ENCODE measurements at regions not wholly inside any gene's neighbourhood (a gene's known extent, or its start where the extent isn't known, plus 50 kb on each side); places are given as distances from the start of the nearest gene placed in this dataset.
"Not testable (repeated sequence)": the region's sequence is repeated elsewhere in the genome, so short reads cannot be mapped to it uniquely, and the experiment has no call there.

DNA sequence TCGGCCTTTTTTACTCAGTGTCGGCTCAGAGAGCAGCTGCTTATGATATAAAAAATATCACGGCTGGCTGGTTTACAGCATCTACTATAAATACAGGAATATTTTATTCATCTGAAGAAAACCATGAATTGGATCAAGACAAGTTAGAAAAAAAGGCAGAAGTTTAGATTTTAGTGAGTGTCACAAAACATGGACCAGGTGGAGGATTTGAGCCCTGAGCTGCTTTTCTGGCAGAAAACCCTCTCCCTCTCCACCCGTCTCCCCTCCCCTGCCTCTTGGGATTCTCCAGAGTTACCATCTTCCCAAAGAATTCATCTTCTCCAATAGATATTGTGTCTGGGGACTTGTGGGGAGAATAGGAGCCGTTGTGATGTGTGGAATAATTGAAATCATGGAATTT, 142.8 kb upstream of the RAI2 start:
- no peak for DNase-seq (ENCODE audit: low read depth in 2 of 2)

DNA sequence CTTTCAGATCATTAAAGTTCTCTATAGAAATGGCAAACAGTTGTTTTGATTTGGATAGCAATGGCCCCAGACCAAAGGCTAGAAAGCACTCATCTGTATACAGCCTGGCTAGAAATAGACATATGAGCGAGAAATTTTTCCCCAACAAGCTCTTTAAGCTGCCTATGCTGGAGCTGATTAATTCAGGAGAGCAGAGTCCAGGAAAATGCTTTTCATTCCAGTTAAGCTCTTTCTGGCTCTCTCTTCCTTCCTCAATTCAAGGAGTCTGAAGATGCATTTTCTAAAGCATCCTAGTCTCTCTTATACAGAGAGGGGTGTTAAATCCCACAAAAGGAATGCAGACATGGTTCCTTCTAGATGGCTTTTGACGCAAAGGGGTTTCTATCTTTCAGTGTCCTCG, 141.7 kb upstream of the RAI2 start:
- DNase-seq (ENCODE audit: low read depth in 2 of 2): no peak

DNA sequence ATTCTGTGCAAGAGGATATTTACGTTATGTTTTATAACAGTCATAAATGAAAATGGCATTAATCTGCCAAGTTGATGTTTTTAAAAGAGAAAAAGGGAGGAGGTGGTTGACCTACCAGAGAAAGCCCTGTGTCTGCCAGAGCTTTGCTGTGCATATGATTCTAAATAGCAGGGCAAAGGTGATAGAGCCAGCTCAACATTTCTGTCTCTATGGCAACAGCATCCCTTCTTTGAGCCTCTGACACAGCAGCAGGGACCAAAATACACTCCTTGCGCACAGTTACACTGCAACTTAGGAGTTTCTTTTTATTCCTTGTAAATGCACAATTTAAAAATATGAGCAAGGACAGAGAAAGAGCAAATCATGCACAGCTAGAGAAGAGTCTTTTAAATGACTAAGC, 133.3 kb upstream of the RAI2 start:
- no peak for DNase-seq (ENCODE audit: low read depth in 2 of 2)

DNA sequence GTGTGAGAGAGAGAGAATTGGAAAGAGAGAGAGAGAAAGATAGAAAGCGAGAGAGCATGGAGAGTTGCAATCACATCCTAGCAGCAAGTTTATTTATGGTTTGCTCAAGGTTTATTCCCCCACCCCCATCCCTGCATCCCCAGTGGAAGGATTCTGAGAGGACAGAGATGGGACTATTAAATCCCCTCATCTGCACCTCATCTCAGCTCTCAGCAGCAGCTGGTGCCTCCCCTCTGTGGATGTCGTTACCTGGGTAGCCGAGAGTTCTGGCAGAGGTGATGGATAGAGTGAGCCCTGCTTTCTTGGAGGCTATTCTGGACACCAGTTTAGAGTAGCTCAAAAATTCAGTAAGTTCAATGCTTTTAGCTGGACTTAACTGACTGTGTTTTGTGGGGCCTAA, 132.0 kb upstream of the RAI2 start:
- no peak for DNase-seq (ENCODE audit: low read depth in 2 of 2)

DNA sequence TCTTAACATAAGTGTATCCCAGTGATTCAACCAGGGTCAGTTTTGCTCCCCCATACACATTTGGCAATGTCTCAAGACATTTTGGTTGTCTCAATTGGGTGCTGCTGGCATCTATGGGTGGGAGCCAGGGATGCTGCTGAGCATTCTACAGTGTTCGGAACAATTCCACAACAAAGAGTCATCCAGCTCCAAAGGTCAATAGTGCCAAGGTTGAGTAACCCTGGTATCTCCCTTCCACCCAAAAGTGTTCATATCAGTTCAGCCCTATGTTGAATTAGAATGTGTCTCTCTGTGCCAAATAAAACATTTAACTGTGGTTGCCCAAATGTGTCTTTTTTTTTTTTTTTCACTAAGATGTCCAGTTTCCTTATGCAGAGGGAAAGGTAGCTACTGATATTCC, 129.4 kb upstream of the RAI2 start:
- no peak for DNase-seq (ENCODE audit: low read depth in 2 of 2)

DNA sequence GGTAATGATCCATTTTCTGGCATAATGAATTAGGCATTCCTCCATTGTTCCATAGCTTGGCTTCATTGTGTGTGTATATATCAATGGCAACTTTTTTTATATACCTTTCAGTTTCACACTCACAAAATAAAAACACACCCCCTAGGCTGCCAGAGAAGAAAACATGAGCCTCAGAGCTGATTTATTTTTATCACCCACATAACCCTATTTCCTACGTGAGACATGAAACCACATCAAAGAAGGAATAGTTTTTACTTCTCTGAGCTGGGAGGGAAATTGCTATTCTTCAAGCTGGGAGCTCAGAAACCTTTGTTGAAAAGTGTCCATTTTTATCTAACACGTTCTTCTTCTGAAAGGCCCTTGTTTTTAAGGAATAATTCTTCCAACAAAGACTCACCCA, 126.7 kb upstream of the RAI2 start:
- DNase-seq (ENCODE audit: low read depth in 2 of 2): no peak

DNA sequence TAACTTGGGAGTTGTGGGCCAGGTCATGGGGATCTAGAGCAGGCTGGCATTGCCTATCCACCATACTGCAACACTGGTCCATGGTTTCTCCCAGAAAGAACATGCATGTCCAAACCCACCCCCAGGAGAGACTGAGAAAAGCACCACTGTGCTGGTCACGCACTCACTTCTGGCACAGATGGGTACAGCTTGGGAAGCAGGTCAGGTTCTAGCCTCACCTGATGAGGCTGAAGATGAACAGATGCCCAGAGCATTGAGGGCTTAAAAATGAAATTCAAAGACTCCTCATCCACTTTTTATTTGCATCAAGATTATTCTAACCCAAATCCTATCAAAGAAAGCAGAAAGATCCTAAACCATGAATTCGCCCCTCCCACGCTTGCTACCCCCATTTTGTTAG, 125.9 kb upstream of the RAI2 start:
- no peak for DNase-seq (ENCODE audit: low read depth in 2 of 2)

DNA sequence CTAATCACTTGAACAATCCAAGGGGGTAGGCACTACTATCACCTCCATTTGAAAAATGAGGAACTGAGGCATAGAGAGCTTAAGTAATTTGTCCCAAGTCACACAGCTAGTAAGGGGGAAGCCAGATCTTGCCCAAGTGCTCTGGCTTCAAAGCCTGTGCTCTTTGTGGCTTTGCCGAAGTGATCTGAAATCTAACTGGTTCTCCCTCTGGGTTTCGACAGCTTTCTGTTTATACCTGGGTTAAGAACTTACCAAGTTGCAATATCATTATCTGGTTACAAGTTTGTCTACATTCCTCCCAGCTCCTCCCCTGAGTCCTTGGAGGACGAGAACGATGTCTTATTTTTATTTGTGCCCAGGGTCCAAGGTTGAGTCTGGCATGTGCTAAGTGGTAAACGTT, 125.3 kb upstream of the RAI2 start:
- DNase-seq (ENCODE audit: low read depth in 2 of 2): no peak

DNA sequence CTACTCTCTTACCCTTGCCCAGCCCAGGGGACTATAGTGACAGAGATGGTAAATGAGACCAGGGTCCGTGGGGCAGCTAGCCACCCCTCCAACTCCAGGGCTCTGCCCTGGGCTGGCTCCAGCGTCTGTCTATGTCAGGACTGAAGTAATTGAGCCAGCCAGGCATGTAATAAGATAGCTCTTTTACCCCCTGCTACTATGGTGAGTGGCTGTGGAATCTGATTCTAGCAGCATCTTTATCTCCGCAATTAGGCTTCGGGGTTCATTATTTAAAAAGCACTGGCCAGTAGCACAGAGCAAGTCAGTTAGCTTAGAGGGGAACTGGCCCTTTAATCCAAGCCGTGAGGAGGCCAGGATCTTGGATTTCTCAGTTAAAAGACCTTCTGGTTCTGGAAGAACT, 123.3 kb upstream of the RAI2 start:
- DNase-seq (ENCODE audit: low read depth in 2 of 2): no peak

DNA sequence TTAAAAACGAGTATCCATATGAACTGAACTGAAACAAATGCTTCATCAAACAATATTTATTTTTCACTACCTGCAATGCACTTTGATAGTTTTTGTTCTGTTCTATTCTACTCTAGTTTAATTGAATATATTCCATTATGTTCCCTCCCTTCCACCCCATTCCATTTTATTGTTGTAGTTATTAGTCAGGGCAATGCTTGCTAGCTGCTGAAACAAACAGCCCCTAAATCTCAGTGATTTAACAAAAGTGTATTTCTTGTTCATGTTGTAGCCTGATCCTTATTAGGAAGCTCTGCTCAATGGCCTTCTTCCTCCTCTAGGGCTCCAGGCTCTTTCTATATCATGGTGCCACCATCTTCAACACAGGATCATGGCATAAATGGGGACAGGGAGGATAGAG, 122.3 kb upstream of the RAI2 start:
- no peak for DNase-seq (ENCODE audit: low read depth in 2 of 2)

DNA sequence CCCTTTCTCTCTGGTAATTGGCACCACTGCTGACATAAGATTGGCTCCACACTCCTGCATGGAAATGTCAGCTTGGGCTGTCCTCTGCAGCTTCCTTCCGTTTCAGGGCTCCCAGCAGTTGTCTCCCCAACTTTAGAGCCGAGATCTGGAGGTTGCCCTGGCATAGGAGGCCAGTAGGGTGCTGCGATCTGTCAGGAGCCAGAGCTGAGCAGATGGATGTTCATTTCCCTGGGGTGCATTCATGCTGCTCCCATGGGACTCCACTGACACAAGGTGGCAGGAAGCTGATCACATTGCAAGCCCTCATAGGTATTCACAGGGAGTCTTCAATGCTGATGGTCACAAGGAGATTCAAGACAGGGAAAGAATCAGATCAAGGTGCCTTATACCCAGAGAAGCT, 116.6 kb upstream of the RAI2 start:
- DNase-seq (ENCODE audit: low read depth in 2 of 2): no peak

DNA sequence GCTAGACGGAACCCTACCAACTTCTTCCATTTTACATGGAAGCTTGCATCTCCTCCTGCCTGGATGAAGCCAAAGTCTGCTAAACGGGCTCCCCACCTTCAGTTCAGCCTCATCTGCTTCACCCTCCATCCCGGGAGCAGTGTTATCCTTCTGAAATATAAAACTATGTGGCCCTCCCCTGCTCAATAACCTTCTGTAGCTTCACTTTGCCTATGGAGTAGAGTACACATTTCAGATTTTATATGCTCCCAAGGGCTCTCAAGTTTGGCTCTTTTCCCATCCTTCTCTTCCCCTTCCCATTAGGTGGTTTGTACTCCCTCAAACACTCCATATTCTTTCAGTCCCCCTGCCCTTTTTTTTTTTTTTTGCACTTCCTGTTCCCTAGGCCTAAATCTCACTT, 115.9 kb upstream of the RAI2 start:
- DNase-seq (ENCODE audit: low read depth in 2 of 2): no peak

DNA sequence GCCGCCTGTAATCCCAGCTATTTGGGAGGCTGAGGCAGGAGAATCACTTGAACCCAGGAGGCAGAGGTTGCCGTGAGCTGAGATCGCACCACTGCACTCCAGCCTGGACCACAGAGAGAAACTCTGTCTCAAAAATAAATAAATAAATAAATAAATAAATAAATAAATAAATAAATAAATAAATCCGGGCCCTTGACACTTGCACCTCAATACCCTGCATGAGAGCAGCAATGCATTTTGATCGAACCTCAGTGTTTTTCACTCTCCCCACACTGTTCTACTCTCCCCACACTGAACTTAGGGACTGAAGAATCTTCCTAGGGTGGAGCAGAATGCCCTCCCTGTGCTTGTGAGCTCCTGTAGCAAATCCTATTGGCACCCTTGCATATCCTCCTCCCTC, 114.3 kb upstream of the RAI2 start:
- not testable (repeated sequence) for DNase-seq (ENCODE audit: low read depth in 2 of 2)

DNA sequence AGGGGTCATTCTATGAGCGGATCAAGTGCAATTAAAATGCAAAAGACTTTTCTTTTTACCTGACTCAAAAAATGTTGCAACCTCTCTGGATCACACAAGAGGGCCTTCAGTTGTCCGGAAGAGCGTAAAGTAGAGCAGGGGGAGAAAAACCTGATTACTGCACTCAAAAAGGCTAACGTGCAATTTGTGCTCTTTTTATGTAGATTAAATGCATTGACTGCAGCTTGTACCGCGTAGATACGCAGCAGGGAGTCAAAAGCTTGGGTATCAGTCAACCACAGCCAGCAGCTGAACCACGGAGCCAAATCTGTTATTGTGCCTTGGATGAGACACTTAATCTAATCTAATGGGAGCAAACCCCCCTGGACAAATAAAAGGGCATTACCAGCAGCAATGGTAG, 107.3 kb upstream of the RAI2 start:
- DNase-seq (ENCODE audit: low read depth in 2 of 2): no peak

DNA sequence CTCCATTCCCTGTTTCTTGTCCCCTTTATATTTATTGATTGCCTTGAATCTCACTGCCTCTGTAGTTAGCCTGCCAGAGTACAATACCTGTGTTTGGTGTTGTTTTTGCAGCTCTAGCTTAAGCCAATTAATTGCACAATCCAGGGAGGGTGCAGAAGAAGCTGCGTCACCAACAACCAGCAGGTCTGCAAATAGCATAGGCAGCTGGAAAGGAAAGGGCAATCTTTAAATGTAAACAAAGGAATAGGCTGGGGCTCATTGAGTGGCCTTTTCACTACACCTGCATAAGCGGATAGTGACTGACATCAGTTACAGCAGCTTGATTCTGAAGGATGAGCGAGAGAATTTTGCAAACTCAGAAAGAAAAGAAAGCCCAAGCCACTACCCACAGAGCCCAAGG, 106.8 kb upstream of the RAI2 start:
- DNase-seq (ENCODE audit: low read depth in 2 of 2): no peak

DNA sequence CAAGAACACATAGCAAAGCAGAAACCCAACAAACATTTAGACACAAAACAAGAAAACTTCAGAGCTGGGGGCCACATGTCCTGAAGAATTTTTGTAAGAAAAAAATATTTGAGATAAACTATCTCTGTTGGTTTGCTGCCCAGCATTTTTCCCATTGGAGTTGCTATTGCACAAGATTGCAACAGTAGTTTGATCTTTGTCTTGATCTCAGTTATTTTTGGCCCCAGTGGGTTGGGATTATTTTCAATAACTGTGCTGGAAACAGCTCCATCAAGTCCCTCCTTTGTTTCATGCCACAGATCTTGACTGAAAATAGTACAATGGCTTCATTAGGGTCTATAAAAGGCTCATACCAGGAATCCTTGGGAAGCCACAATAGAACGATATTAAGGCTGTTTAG, 103.8 kb upstream of the RAI2 start:
- no peak for DNase-seq (ENCODE audit: low read depth in 2 of 2)

DNA sequence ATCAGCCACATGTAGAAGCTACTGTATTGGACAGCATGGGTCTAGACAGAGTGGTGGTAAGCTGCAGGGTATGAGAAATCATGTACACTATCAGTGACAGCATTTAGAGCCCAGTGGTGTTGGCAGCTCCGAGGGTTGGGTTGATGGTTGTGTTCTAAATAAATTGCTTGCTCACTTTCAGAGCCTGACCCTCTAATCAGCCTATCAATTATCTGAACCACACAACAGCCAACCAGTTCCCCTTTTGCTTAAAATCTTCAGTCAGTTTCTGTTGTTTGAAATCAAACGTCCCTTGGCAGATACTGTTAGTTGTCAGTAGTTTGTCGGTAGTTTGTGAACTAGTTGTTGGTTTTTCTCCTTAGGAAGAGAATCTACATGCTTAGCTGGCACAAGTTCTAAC, 99.8 kb upstream of the RAI2 start:
- DNase-seq (ENCODE audit: low read depth in 2 of 2): no peak

DNA sequence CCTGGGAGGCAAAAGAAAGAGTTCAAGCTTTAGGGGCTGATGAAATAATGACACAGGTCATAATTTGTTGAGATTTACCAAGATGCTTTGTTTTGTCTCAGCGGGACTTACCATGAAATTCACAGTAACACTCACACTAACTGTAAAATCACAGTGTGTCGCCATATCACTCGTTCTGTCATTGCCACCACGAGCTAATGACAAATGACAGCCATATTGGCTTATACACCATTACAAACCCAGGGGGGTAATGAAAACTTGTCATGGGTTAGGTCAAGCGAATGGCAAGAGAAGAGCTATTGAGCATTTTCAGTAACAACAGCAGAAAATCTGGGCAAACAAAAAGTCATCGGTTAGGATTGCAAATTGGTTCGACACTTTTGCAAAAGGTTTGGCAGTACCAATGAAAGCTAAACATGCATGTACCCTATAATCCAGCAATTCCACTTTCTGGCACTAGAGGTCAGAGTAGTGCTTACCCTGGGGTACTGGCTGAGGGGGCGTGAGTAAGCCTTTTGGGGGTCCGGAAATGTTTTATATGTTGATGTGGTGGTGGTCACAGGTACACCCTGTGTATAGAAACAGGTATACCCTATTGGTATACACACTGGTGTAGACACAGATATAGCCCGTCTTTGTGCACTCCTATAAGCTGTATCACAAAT, 83.9 kb upstream of the RAI2 start:
- peak in 1 of 2 donors; percentile 9 for DNase-seq (ENCODE audit: low read depth in 2 of 2)

DNA sequence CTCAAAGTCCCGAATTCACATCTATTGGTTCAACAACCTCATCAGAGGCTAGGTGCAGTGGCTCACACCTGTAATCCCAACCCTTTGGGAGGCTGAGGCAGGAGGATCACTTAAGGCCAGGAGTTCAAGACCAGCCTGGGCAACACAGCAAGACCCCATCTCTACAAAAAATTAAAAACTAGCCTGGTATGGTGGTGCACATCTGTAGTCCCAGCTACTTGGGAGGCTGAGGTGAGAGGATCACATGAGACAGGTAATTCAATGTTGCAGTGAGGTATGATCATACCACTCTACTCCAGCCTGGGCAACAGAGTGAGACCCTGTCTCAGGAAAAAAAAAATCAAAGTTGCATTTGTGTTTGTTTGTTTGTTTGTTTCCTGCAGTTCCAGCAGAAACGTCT, 80.1 kb upstream of the RAI2 start:
- not testable (repeated sequence) for DNase-seq (ENCODE audit: low read depth in 2 of 2)

DNA sequence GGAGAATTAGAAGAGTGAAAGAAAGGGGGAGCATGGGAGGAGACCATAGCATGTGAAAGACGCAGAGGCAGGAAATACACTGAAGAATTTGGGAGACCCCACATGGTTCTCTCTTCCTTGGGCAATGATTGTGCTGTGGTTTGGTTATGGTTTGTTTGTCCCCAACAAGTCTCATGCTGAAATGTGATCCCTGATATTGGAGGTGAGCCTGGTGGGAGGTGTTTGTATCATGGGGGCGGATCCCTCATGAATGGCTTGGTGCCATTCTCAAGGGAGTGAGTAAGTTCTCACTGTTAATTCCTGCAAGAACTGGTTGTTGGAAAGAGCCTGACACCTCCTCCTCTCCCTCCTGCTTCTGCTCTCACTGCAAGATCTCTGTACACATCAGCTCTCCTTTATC, 78.6 kb upstream of the RAI2 start:
- DNase-seq (ENCODE audit: low read depth in 2 of 2): no peak

DNA sequence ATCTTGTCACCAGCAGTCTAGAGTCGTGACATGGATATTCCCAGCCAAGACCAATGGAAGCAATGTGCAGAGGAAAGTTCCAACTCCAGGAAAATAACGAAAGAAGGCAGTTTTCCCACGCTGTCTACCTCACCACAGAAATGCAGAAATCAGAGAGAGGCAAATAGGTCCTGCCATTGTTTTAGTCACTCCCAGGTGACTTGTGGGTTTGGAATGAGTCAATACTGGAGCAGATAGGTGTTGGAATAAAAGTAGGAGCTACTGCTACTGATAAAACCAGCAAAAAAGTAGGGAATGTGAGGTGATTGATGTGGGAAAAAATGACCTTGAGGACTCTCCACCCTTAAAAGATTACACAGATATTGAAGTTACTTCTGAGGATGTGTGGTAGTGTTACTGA, 72.8 kb upstream of the RAI2 start:
- DNase-seq (ENCODE audit: low read depth in 2 of 2): no peak

DNA sequence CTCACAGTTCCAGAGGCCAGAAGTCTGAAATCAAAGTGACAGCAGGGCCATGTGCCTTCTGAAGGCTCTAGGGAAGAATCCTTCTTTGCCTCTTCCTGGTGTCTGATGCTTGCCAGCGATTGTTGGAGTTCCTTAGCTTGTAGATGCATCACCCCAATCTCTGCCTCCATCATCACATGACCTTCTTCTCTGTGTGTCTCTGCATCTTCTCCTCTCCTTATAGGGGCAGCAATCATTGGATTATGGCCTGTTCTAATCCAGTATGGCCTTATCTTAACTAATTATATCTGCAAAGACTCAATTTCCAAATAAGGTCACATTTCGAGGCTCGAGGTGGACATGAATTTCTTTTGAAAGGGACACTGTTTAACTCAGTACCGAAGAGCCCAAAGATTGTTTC, 71.7 kb upstream of the RAI2 start:
- DNase-seq (ENCODE audit: low read depth in 2 of 2): no peak

DNA sequence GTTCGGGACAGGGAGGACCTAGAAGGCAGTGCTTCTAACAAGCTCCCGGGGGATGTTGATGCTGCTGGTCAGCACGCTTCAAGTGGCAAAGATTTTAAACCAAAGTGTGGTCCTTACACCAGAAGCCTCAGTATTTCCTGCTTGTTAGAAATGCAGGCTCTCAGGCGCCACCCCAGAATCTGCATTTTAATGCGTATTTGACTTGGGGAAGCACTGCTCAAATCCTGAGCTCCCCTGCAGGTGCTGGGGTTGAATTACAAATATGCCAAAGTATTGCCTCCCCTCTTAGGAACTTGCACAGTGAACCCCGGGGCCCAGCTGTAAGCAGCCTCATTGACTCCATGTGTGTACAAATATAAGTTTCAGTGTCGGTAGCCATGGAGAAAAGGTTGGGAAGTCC, 70.8 kb upstream of the RAI2 start:
- DNase-seq (ENCODE audit: low read depth in 2 of 2): no peak

DNA sequence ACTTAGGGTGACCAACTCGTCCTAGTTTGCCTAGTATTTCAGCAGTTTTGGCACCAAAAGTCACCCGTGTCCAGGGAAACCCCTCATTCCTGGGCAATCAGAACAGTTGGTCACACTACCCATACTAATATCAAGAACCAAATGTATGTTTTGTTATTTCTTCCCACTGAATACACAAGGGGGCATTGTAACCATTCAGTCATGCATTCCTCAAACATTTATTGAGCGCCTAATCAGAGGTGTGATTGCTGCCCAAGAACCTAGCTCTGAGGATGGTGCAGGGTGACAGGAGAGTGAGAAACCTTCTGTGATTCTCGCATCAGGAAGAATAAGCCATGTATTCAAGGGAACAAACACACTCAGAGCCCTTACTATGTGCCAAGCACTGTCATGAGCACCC, 69.8 kb upstream of the RAI2 start:
- no peak for DNase-seq (ENCODE audit: low read depth in 2 of 2)

DNA sequence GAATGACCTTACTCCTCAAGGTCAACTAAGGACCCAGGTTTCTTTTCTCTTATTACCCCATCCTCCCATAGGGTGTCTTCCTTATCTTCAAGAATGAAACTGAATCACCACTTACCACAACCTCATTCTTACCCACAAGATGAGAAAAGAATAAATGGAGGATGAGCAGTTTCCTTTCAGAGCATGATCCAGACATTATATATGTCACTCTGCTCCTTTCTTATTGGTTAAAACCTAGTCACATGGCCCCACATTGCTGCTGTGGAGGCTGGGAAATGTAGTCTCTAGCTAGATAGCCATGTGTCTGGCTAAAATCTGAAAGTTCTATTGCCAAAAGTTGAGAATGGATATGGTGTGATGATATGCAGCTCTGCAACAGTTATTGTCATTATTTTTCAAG, 62.4 kb upstream of the RAI2 start:
- DNase-seq (ENCODE audit: low read depth in 2 of 2): no peak
